ENCODE measurements at regions not wholly inside any gene's neighbourhood (a gene's known extent, or its start where the extent isn't known, plus 50 kb on each side); places are given as distances from the start of the nearest gene placed in this dataset.

DNA sequence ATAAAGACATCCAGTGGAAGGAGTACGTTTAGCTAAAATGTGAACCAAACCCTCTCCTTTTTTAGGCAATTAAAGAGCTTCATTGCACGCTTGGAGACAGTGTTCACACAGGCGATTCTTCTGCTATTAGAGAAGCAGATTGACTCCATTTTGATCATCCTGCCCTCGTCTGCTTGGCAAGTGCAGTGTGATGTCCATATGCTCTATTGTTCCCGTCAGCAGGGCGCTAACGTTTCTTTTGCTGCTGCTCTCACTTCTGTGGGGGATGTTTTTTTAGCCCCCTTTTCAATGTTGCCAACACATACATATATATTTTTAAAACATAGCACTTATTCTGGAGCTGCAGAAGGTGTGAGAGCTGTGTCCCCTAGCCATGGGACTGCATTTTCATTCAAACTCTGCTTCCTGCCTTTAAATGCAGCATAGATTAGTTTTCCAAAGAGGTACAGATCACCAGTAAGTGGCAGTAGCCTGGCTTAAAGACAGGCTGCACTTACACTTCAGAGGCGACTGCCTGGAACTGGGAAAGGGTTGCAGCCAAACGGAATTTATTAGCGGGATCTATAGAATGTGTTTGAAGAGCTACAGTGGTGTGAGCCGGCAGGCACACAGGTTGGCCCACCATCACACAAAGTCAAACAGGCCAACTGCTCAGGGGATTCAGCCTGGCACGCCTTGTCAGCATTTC is 292.6 kb upstream of the DPH6 start:
- ATAC-seq = no peak
- Mint-ChIP-seq H3K9me3 (peaks cover 8 to 13% of the 10 kb centered on the region in 2 donors), H3K27ac (no peak overlapping the region), H3K4me3 (no peak overlapping the region), H3K4me1 (no peaks in the 10 kb centered on the region), H3K36me3 (no peaks in the 10 kb centered on the region), H3K27me3 (ENCODE audit: low read depth in 2 of 2) (no peaks in the 10 kb centered on the region)
- no peak for DNase-seq
- Histone ChIP-seq H3K27ac (ENCODE audit: low read length) (no peak overlapping the region), H3K4me3 (ENCODE audit: low read length) (no peak overlapping the region), H3K9me3 (ENCODE audit: control insufficient read depth, insufficient read depth, low read length) (no peaks in the 10 kb centered on the region), H3K36me3 (ENCODE audit: control insufficient read depth, insufficient read depth, low read length) (no peaks in the 10 kb centered on the region), H3K27me3 (ENCODE audit: control insufficient read depth, insufficient read depth, low read length) (no peaks in the 10 kb centered on the region), H3K4me1 (ENCODE audit: control insufficient read depth, insufficient read depth, low read length) (no peaks in the 10 kb centered on the region)
- intact Hi-C loops (cut with micrococcal nuclease) = no loop called here
- TF ChIP-seq, protein P1, sequence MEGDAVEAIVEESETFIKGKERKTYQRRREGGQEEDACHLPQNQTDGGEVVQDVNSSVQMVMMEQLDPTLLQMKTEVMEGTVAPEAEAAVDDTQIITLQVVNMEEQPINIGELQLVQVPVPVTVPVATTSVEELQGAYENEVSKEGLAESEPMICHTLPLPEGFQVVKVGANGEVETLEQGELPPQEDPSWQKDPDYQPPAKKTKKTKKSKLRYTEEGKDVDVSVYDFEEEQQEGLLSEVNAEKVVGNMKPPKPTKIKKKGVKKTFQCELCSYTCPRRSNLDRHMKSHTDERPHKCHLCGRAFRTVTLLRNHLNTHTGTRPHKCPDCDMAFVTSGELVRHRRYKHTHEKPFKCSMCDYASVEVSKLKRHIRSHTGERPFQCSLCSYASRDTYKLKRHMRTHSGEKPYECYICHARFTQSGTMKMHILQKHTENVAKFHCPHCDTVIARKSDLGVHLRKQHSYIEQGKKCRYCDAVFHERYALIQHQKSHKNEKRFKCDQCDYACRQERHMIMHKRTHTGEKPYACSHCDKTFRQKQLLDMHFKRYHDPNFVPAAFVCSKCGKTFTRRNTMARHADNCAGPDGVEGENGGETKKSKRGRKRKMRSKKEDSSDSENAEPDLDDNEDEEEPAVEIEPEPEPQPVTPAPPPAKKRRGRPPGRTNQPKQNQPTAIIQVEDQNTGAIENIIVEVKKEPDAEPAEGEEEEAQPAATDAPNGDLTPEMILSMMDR (IDR thresholded peaks at IDR 0.05) = no peak
- 88% methylated on average over 10 of the region's 12 CpGs for WGBS (ENCODE audit: insufficient coverage)

DNA sequence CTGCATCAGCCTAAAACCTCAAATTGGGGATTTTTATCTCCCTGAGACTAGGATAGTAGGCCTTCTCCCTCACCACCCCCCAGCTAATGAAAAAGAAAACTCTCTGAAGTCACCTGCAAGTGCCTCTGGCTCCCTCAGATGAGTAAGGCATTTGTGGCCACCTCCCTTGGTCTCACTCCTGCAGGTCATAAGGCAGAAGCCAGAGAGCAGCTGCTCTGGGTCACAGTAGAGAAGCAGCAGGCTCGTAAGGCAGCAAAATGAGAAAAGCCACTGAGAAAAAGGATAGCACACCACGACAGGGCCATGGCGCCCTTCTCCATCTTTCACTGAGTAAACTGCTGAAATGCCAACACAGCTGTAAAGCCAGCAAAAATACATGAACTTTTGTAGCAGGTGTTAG is 296.7 kb upstream of the DPH6 start:
- Histone ChIP-seq H3K27ac (ENCODE audit: low read length) (no peak overlapping the region), H3K9me3 (ENCODE audit: control insufficient read depth, insufficient read depth, low read length) (no peaks in the 10 kb centered on the region), H3K27me3 (ENCODE audit: control insufficient read depth, insufficient read depth, low read length) (no peaks in the 10 kb centered on the region), H3K4me3 (ENCODE audit: low read length) (no peak overlapping the region), H3K4me1 (ENCODE audit: control insufficient read depth, insufficient read depth, low read length) (no peaks in the 10 kb centered on the region), H3K36me3 (ENCODE audit: control insufficient read depth, insufficient read depth, low read length) (no peaks in the 10 kb centered on the region)
- Mint-ChIP-seq H3K4me1 (no peaks in the 10 kb centered on the region), H3K36me3 (no peaks in the 10 kb centered on the region), H3K9me3 (peaks cover 6 to 10% of the 10 kb centered on the region in 2 donors), H3K4me3 (no peak overlapping the region), H3K27ac (no peak overlapping the region), H3K27me3 (ENCODE audit: low read depth in 2 of 2) (no peaks in the 10 kb centered on the region)
- no peak for ATAC-seq
- 75% methylated on average over 3 of the region's 3 CpGs for WGBS (ENCODE audit: insufficient coverage)
- no peak for DNase-seq
- intact Hi-C loops (cut with micrococcal nuclease) = no loop called here
- TF ChIP-seq, protein P1 (IDR thresholded peaks at IDR 0.05) = no peak

DNA sequence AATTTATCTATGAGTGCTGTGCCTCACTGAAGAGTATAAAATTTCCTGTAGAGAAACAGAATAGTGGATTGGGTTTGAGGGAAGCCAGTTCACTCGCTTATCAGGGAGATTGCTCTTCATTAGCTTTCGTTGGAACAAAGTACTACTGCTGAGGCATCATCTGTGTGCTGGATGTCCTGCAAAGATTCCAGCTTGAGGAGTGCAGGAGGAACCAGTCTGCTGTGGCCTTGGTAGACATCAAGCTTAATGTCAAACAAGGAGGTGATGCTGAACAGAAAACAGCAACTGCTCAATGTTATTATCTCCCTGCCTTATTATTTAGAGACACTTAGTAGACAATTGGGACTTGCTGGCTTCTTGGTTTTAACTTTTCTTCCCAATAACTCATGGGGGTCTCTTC is 297.5 kb upstream of the DPH6 start:
- no peaks in the 10 kb centered on the region for H3K4me1 ChIP-seq (ENCODE audit: control insufficient read depth, insufficient read depth, low read length)
- WGBS (ENCODE audit: insufficient coverage) = 90% methylated on average over 2 of the region's 2 CpGs
- Mint-ChIP-seq H3K36me3 (no peaks in the 10 kb centered on the region), H3K27me3 (ENCODE audit: low read depth in 2 of 2) (no peaks in the 10 kb centered on the region), H3K4me3 (no peak overlapping the region), H3K9me3 (peaks cover 6 to 10% of the 10 kb centered on the region in 2 donors), H3K27ac (no peak overlapping the region), H3K4me1 (no peaks in the 10 kb centered on the region)
- intact Hi-C loops (cut with micrococcal nuclease) = no loop called here
- H3K9me3 ChIP-seq (ENCODE audit: control insufficient read depth, insufficient read depth, low read length) = no peaks in the 10 kb centered on the region
- no peaks in the 10 kb centered on the region for H3K27me3 ChIP-seq (ENCODE audit: control insufficient read depth, insufficient read depth, low read length)
- no peak overlapping the region for H3K4me3 ChIP-seq (ENCODE audit: low read length)
- no peaks in the 10 kb centered on the region for H3K36me3 ChIP-seq (ENCODE audit: control insufficient read depth, insufficient read depth, low read length)
- no peak for DNase-seq
- H3K27ac ChIP-seq (ENCODE audit: low read length) = no peak overlapping the region
- no peak for ATAC-seq
- TF ChIP-seq, protein P1 (IDR thresholded peaks at IDR 0.05) = no peak

DNA sequence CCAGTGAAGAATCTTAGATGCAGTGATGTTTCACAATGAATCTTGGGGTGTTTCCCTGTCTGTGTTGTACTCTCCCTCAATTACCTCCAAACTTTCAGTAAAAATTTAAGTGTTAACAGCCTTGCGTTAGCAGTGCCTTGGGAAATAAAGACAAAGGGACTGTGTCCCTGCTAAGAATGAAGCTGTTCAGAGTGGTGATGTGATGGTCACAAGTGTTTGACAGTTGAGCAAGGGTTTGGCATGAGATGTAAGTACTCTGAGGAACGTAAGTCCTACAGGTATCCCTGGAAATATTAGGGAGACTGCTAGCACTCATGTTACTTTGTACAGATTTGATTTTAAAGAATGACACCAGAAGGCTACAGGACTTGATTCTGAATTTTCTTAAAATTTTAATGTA is 304.3 kb upstream of the DPH6 start:
- H3K4me1 ChIP-seq (ENCODE audit: control insufficient read depth, insufficient read depth, low read length) = no peaks in the 10 kb centered on the region
- H3K27ac Mint-ChIP-seq = no peak overlapping the region
- H3K27me3 Mint-ChIP-seq (ENCODE audit: low read depth in 2 of 2) = no peaks in the 10 kb centered on the region
- H3K4me1 Mint-ChIP-seq = no peaks in the 10 kb centered on the region
- no peaks in the 10 kb centered on the region for H3K27me3 ChIP-seq (ENCODE audit: control insufficient read depth, insufficient read depth, low read length)
- no peak overlapping the region for H3K4me3 Mint-ChIP-seq
- no peak overlapping the region for H3K27ac ChIP-seq (ENCODE audit: low read length)
- ATAC-seq (no peak), DNase-seq (no peak)
- H3K9me3 Mint-ChIP-seq = peaks cover 5 to 9% of the 10 kb centered on the region in 2 donors
- WGBS (ENCODE audit: insufficient coverage) = 84% methylated on average over 2 of the region's 2 CpGs
- H3K36me3 ChIP-seq (ENCODE audit: control insufficient read depth, insufficient read depth, low read length) = no peaks in the 10 kb centered on the region
- H3K9me3 ChIP-seq (ENCODE audit: control insufficient read depth, insufficient read depth, low read length) = no peaks in the 10 kb centered on the region
- no peaks in the 10 kb centered on the region for H3K36me3 Mint-ChIP-seq
- intact Hi-C loops (cut with micrococcal nuclease) = no loop called here
- H3K4me3 ChIP-seq (ENCODE audit: low read length) = no peak overlapping the region
- TF ChIP-seq, protein P1 (IDR thresholded peaks at IDR 0.05) = no peak

All from natural killer cell (primary cell).